ENCODE measurements at regions not wholly inside any gene's neighbourhood (a gene's known extent, or its start where the extent isn't known, plus 50 kb on each side); places are given as distances from the start of the nearest gene placed in this dataset.

GRCh38 chr13:66087269-66087710 lies 1142.8 kb downstream of the PCDH9 start:
- TF ChIP-seq CTCF (IDR thresholded peaks at IDR 0.05; ENCODE audit: poor library complexity) (no peak), EZH2 (IDR thresholded peaks at IDR 0.05; ENCODE audit: borderline replicate concordance) (no peak)

Data from hepatocyte (in vitro differentiated cells).